ENCODE measurements at regions not wholly inside any gene's neighbourhood (a gene's known extent, or its start where the extent isn't known, plus 50 kb on each side); places are given as distances from the start of the nearest gene placed in this dataset.

- peaks cover 12% of the 10 kb centered on the region for H3K9me3 Mint-ChIP-seq
- H3K27ac Mint-ChIP-seq (ENCODE audit: unreplicated experiment) = no peak overlapping the region
- H3K36me3 Mint-ChIP-seq (ENCODE audit: low read depth) = peaks cover 7% of the 10 kb centered on the region
- no peak overlapping the region for H3K4me3 Mint-ChIP-seq
- DNase-seq (ENCODE audit: low read depth, low spot score) = no peak
- TF ChIP-seq CTCF (conservative IDR thresholded peaks at IDR 0.05) = no peak
- H3K27me3 Mint-ChIP-seq (ENCODE audit: low read depth) = no peaks in the 10 kb centered on the region
- H3K4me1 Mint-ChIP-seq = peaks cover 3% of the 10 kb centered on the region
Measured at GRCh38 chr4:175412161-175412560, 399.9 kb downstream of the GPM6A start.

DNA sequence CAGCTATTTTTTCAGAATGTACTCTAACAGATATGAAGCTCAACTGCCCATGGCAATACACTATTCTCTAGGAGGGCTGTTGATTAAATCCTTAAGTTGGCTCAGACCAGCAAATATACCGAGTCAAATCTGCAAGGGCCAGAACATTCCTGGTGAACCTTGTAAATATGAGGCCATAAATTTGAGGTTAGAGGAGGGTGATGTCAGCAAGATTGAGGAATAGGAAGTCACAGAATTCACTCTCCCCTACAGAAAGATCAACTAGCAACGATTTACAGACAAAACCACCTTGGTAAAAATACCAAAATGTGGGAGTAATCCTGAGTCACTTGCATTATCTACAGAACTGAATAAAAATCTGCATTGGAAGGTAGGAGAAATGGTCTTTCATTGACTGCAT, 399.3 kb downstream of the GPM6A start:
- H3K27ac Mint-ChIP-seq (ENCODE audit: unreplicated experiment) = no peak overlapping the region
- no peak for TF ChIP-seq CTCF (conservative IDR thresholded peaks at IDR 0.05)

DNA sequence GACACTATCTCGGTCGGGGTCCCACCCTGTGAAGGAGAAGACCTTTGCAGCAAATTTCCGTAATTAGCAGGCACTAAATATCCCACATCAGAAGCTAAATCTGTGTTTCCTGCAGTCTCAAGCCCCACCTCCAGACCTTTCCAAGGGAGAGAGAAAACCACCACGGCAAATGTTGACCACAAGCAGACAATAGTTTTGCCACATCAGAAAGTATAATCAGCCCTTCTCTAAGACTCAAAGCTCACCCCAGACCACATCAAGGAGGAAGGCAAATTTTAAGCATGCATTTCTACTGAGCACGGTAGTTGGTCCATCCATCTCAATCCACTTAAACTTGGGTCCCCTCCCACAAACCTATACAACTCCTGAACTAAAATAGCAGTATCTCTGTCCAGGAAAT, 398.5 kb downstream of the GPM6A start:
- no peak overlapping the region for H3K4me3 Mint-ChIP-seq
- H3K36me3 Mint-ChIP-seq (ENCODE audit: low read depth) = peaks cover 7% of the 10 kb centered on the region
- no peak for TF ChIP-seq CTCF (conservative IDR thresholded peaks at IDR 0.05)
- H3K9me3 Mint-ChIP-seq = peaks cover 12% of the 10 kb centered on the region
- no peaks in the 10 kb centered on the region for H3K27me3 Mint-ChIP-seq (ENCODE audit: low read depth)
- no peak overlapping the region for H3K27ac Mint-ChIP-seq (ENCODE audit: unreplicated experiment)
- no peaks in the 10 kb centered on the region for H3K4me1 Mint-ChIP-seq
- no peak for DNase-seq (ENCODE audit: low read depth, low spot score)

More for the DNA sequence above, 399.3 kb downstream of the GPM6A start:
- peaks cover 12% of the 10 kb centered on the region for H3K9me3 Mint-ChIP-seq
- H3K4me1 Mint-ChIP-seq = no peaks in the 10 kb centered on the region
- H3K4me3 Mint-ChIP-seq = no peak overlapping the region
- H3K36me3 Mint-ChIP-seq (ENCODE audit: low read depth) = peaks cover 7% of the 10 kb centered on the region
- no peak for DNase-seq (ENCODE audit: low read depth, low spot score)
- H3K27me3 Mint-ChIP-seq (ENCODE audit: low read depth) = no peaks in the 10 kb centered on the region

DNA sequence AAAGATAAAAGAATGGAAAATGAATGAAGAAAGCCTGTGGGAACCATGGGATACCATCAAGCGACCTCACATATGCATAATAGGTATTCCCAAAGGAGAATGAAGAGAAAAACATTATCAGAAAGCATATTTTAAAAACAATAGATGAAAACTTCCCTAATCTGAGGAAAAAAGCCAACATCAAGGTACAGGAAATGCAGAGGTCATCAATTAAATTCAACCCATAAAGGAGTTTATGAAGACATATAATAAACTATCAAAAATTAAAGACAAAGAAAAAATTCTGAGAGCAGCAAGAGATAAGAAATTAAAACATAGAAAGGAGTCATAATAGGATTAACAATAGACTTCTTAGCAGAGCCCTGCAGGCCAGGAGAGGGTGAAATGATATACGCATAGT, 397.5 kb downstream of the GPM6A start:
- Mint-ChIP-seq H3K27ac (ENCODE audit: unreplicated experiment) (no peak overlapping the region), H3K4me1 (no peaks in the 10 kb centered on the region), H3K9me3 (peaks cover 12% of the 10 kb centered on the region), H3K4me3 (no peak overlapping the region), H3K36me3 (ENCODE audit: low read depth) (peaks cover 7% of the 10 kb centered on the region), H3K27me3 (ENCODE audit: low read depth) (no peaks in the 10 kb centered on the region)
- no peak for DNase-seq (ENCODE audit: low read depth, low spot score)
- TF ChIP-seq CTCF (conservative IDR thresholded peaks at IDR 0.05) = no peak

DNA sequence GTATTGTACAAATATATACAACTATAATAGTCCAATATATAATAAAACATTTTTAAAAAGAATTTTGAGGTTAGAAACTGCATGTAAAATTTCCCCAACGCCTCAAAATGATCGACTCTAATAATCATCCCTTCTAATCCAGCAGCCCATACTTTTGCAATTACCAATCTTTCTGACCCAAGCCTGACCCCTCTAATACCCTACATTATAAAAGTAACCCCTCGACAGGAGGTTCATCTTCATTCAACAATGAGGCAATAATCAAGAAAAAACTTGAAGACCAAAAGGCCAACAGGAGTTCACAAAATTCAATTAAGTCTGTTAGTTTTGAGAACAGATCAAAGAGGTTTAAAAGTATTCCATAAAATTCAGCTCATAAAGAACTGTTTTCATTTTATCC, 393.5 kb downstream of the GPM6A start:
- Mint-ChIP-seq H3K27ac (ENCODE audit: unreplicated experiment) (no peak overlapping the region), H3K4me3 (no peak overlapping the region), H3K9me3 (peaks cover 12% of the 10 kb centered on the region), H3K4me1 (peaks cover 6% of the 10 kb centered on the region), H3K27me3 (ENCODE audit: low read depth) (no peaks in the 10 kb centered on the region), H3K36me3 (ENCODE audit: low read depth) (peaks cover 7% of the 10 kb centered on the region)
- DNase-seq (ENCODE audit: low read depth, low spot score) = no peak
- no peak for TF ChIP-seq CTCF (conservative IDR thresholded peaks at IDR 0.05)

DNA sequence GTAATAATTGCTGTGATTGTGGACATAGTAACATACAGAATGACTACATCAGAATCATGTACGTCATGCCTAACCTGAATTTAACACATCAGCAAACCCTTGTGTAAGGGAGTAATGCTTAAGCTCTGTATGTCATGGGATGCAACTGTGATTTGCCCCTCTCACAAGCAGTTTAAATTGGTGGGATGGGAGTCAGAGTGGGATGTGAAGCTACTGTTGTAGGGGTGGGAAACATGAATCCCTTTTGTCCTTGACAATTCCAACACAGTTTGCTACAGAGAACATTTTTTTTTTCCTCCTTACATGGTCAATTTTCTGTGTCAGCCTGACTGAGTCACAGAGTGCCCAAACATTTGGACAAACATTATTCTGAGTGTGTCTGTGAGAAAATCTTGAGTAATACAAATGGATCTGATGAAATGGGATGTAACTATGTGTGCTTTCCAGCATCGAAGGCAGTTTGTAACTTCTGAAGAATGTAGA, 392.8 kb downstream of the GPM6A start:
- no peak for DNase-seq (ENCODE audit: low read depth, low spot score)
- Mint-ChIP-seq H3K9me3 (peaks cover 11% of the 10 kb centered on the region), H3K27me3 (ENCODE audit: low read depth) (no peaks in the 10 kb centered on the region), H3K4me3 (no peak overlapping the region), H3K27ac (ENCODE audit: unreplicated experiment) (no peak overlapping the region), H3K36me3 (ENCODE audit: low read depth) (peaks cover 7% of the 10 kb centered on the region), H3K4me1 (peaks cover 12% of the 10 kb centered on the region)
- no peak for TF ChIP-seq CTCF (conservative IDR thresholded peaks at IDR 0.05)

Data from neural crest cell (in vitro differentiated cells).